Sigmoid colon (tissue), 6 donors: ENCODE measurements at regions not wholly inside any gene's neighbourhood (a gene's known extent, or its start where the extent isn't known, plus 50 kb on each side); places are given as distances from the start of the nearest gene placed in this dataset.

Experiments used
- DNase-seq: peaks from one replicate; pipeline ENCODE4 v3.0.0-alpha.2; 2019
- H3K27ac ChIP-seq, 4 donors: fragments of 200-600 bp; sonication (generic); one replicate each; pipeline ENCODE4 v1.5.1; 2016 to 2019; ENCODE audit warnings: mild to moderate bottlenecking in 1 of 4
- H3K27me3 ChIP-seq, 3 donors: fragments of 200-600 bp; sonication (generic); one replicate each; pipeline ENCODE4 v1.5.1; 2019; ENCODE audit warnings: mild to moderate bottlenecking in 1 of 3
- H3K36me3 ChIP-seq, 4 donors: fragments of 200-600 bp; sonication (generic); one replicate each; pipeline ENCODE4 v1.5.1; 2016 to 2019
- H3K4me1 ChIP-seq, 4 donors: fragments of 200-600 bp; sonication (generic); one replicate each; pipeline ENCODE4 v1.5.1; 2017 to 2019
- H3K4me3 ChIP-seq, 4 donors: fragments of 200-600 bp; sonication (generic); one replicate each; pipeline ENCODE4 v1.5.1; 2017 to 2019; ENCODE audit warnings: mild to moderate bottlenecking in 2 of 4, moderate library complexity in 1 of 4
- H3K9me3 ChIP-seq, 4 donors: fragments of 200-600 bp in 3 of 4; sonication (generic) in 3 of 4; one replicate each; pipeline versions ENCODE4 v1.5.1 to v1.6.1; 2013 to 2019
- EP300 ChIP-seq, 4 donors: sonication (generic); formaldehyde crosslinking; IDR thresholded peaks; one replicate each; pipeline ENCODE4 v1.6.1; 2017; ENCODE audit warnings: antibody characterized with exemption in 4 of 4
- POLR2A ChIP-seq, 2 donors: fragments of 450-650 bp; IDR thresholded peaks; one replicate each; pipeline ENCODE4 v1.6.1; 2016; ENCODE audit warnings: antibody characterized with exemption in 2 of 2, mild to moderate bottlenecking in 2 of 2, moderate library complexity in 2 of 2
- POLR2AphosphoS5 ChIP-seq, 4 donors: sonication (generic); formaldehyde crosslinking; IDR thresholded peaks; one replicate each; pipeline ENCODE4 v1.6.1; 2017; ENCODE audit warnings: antibody characterized with exemption in 4 of 4
- WGBS, 2 donors: extraction: QIAGEN DNeasy Blood & Tissue Kit; methylation state at CpG; one replicate each; pipeline ENCODE4 v1.1.7; 2013; 5-methylcytosine and 5-hydroxymethylcytosine counted together
- intact Hi-C: fragments of 100-400 bp; cut with DNase I; formaldehyde crosslinking; loops from one replicate; pipeline ENCODE4 v1.15.1; 2023
- TF ChIP-seq, protein P1 (sequence below), 4 experiments: fragments of 450-650 bp in 3 of 4; fragments of 200-600 bp in 1 of 4; IDR thresholded peaks; one replicate each; pipeline ENCODE4 v1.5.1; 2016 to 2019; ENCODE audit warnings: antibody characterized with exemption in 4 of 4, mild to moderate bottlenecking in 3 of 4, moderate library complexity in 2 of 4
- donor health status: healthy with polysubstance abuse.
- donor health status: healthy.

DNA sequence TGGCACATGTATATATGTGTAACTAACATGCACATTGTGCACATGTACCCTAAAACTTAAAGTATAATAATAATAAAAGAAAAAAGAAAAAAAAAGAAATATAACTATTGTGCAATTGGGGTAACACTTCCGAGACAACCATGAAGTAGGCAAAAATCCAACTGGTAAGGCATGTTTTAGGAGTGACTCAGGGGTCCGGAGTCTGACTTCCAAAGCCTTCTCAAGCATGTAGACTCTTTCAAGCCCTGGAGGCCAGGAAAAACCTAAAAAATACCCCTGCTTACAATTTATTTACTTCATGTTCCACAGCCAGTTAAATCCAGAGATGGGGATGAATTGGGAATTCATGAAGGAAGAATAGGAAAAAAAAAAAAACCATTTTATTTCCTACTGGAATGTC is 161.3 kb upstream of the PHACTR1 start:
- intact Hi-C loops: no loop called here
- Histone ChIP-seq H3K27me3 (no peaks in the 10 kb centered on the region), H3K4me1 (no peaks in the 10 kb centered on the region), H3K4me3 (no peak overlapping the region), H3K36me3 (no peaks in the 10 kb centered on the region), H3K9me3 (peaks cover 0 to 4% (median 0%) of the 10 kb centered on the region in 4 donors), H3K27ac (no peak overlapping the region)
- TF ChIP-seq POLR2A (IDR thresholded peaks at IDR 0.05) (no peak), POLR2AphosphoS5 (IDR thresholded peaks at IDR 0.05) (no peak), EP300 (IDR thresholded peaks at IDR 0.05) (no peak)
- TF ChIP-seq, protein P1, sequence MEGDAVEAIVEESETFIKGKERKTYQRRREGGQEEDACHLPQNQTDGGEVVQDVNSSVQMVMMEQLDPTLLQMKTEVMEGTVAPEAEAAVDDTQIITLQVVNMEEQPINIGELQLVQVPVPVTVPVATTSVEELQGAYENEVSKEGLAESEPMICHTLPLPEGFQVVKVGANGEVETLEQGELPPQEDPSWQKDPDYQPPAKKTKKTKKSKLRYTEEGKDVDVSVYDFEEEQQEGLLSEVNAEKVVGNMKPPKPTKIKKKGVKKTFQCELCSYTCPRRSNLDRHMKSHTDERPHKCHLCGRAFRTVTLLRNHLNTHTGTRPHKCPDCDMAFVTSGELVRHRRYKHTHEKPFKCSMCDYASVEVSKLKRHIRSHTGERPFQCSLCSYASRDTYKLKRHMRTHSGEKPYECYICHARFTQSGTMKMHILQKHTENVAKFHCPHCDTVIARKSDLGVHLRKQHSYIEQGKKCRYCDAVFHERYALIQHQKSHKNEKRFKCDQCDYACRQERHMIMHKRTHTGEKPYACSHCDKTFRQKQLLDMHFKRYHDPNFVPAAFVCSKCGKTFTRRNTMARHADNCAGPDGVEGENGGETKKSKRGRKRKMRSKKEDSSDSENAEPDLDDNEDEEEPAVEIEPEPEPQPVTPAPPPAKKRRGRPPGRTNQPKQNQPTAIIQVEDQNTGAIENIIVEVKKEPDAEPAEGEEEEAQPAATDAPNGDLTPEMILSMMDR (IDR thresholded peaks at IDR 0.05): no peak
- 88 to 92% methylated on average over 2 of the region's 2 CpGs for WGBS, 2 donors
- no peak for DNase-seq

DNA sequence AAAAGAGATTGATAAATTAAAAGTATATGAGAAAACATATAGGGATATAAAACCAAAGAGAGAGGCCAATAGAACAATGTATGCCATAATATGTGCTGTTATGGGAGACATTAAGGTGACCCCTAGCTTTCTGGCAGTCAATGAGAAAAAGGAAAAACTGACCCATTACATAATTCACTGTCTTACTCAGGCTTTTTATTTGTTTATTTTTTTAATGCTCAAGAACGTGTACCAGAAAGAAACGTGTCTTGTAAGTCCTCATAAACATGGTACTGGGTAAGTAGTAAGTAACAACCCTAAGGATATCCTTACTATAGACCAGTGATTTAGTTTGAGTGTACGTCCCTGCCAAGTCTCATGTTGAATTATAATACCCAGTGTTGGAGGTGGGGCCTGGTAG is 160.8 kb upstream of the PHACTR1 start:
- Histone ChIP-seq H3K9me3 (peaks cover 0 to 4% (median 0%) of the 10 kb centered on the region in 4 donors), H3K27ac (no peak overlapping the region), H3K36me3 (no peaks in the 10 kb centered on the region), H3K4me3 (no peak overlapping the region), H3K4me1 (no peaks in the 10 kb centered on the region), H3K27me3 (no peaks in the 10 kb centered on the region)
- no peak for DNase-seq
- 84 to 94% methylated on average over 3 of the region's 3 CpGs for WGBS, 2 donors
- intact Hi-C loops: no loop called here
- TF ChIP-seq POLR2AphosphoS5 (IDR thresholded peaks at IDR 0.05): no peak
- TF ChIP-seq POLR2A (IDR thresholded peaks at IDR 0.05): no peak
- TF ChIP-seq, protein P1 (IDR thresholded peaks at IDR 0.05): no peak
- TF ChIP-seq EP300 (IDR thresholded peaks at IDR 0.05): no peak

DNA sequence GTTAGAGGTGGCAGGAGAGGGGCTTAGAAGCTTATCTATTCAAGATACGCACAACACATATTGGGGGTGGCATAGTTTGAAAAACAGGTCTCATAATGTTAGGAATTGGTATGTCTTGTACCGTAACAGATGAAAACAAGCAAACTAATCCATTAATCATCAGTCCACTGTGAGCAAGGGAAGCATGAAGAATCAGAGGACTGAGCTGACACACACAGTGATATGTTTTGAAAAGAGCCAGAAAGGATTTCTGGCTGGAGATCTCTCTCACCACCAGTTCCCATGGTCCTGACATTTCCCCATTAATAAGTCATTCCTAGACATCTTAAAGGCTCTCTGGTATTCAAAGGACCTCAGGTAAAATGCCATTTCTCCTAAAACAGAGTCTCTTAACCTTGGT is 158.8 kb upstream of the PHACTR1 start:
- intact Hi-C loops: no loop called here
- Histone ChIP-seq H3K27ac (no peak overlapping the region), H3K9me3 (peaks cover 0 to 8% (median 2%) of the 10 kb centered on the region in 4 donors), H3K27me3 (no peaks in the 10 kb centered on the region), H3K36me3 (no peaks in the 10 kb centered on the region), H3K4me3 (no peak overlapping the region), H3K4me1 (no peaks in the 10 kb centered on the region)
- DNase-seq: no peak
- TF ChIP-seq EP300 (IDR thresholded peaks at IDR 0.05): no peak
- TF ChIP-seq, protein P1 (IDR thresholded peaks at IDR 0.05): no peak
- no peak for TF ChIP-seq POLR2AphosphoS5 (IDR thresholded peaks at IDR 0.05)
- TF ChIP-seq POLR2A (IDR thresholded peaks at IDR 0.05): no peak
- 83 to 89% methylated on average over 2 of the region's 2 CpGs for WGBS, 2 donors

DNA sequence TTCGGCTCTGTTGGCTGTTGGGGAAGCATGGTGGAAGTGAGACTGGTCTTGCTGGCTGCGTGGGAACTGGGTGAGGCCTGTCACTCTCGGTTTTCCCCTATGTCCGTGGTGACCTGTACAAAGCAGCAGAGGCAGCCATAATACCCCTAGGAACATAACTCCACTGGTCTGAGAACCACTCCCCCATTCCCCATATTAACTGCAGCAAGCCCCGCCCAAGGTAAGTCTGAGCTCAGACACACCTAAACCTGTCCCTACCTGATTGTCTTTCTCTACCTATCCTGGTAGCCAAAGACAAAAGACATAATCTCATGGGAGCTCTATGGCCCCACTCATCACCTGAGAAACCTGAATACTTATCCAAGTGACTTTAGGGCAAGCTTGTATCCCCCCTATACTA is 156.3 kb upstream of the PHACTR1 start:
- TF ChIP-seq, protein P1 (IDR thresholded peaks at IDR 0.05): no peak
- TF ChIP-seq POLR2AphosphoS5 (IDR thresholded peaks at IDR 0.05): no peak
- no peak for TF ChIP-seq EP300 (IDR thresholded peaks at IDR 0.05)
- no peak for TF ChIP-seq POLR2A (IDR thresholded peaks at IDR 0.05)
- Histone ChIP-seq H3K27ac (no peak overlapping the region), H3K27me3 (no peaks in the 10 kb centered on the region), H3K4me3 (no peak overlapping the region), H3K4me1 (no peaks in the 10 kb centered on the region), H3K9me3 (peaks cover 0 to 8% (median 2%) of the 10 kb centered on the region in 4 donors), H3K36me3 (no peaks in the 10 kb centered on the region)
- no peak for DNase-seq
- WGBS, 2 donors: 76 to 86% methylated on average over 5 of the region's 5 CpGs
- intact Hi-C loops: no loop called here

DNA sequence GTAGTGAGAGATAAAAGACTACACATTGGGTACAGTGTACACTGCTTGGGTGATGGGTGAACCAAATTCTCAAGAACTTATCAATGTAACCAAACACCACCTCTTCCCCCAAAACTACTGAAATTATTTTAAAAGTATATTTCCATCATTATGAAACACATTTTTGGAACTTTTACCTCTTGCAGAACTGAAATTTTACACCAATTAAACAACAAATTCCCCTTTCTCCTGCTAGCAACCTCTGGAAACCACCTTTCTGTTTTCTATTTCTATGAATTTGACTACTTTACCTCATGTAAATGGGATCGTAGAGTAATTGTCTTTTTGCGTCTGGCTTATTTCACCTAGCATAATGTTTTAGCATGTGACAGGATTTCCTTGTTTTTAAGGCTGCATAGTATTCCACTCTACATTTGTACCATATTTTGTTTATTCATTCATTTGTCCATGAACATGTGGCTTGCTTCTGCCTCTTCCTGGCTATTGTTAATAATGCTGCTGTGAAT is 149.9 kb upstream of the PHACTR1 start:
- Histone ChIP-seq H3K4me1 (peaks cover 0 to 12% (median 5%) of the 10 kb centered on the region in 4 donors), H3K4me3 (no peak overlapping the region), H3K27me3 (no peaks in the 10 kb centered on the region), H3K36me3 (no peaks in the 10 kb centered on the region), H3K9me3 (peaks cover 0 to 4% (median 2%) of the 10 kb centered on the region in 4 donors), H3K27ac (no peak overlapping the region)
- intact Hi-C loops: no loop called here
- WGBS, 2 donors: 91 to 93% methylated on average over 2 of the region's 2 CpGs
- no peak for DNase-seq
- no peak for TF ChIP-seq POLR2AphosphoS5 (IDR thresholded peaks at IDR 0.05)
- TF ChIP-seq, protein P1 (IDR thresholded peaks at IDR 0.05): no peak
- no peak for TF ChIP-seq POLR2A (IDR thresholded peaks at IDR 0.05)
- TF ChIP-seq EP300 (IDR thresholded peaks at IDR 0.05): no peak
